Umbilical cord (tissue), 1 donor: ENCODE measurements at regions not wholly inside any gene's neighbourhood (a gene's known extent, or its start where the extent isn't known, plus 50 kb on each side); places are given as distances from the start of the nearest gene placed in this dataset.
"Not testable (repeated sequence)": the region's sequence is repeated elsewhere in the genome, so short reads cannot be mapped to it uniquely, and the experiment has no call there.

Experiments
- DNase-seq: peaks from one replicate; pipeline ENCODE4 v3.0.0-alpha.2; 2015; ENCODE audit warnings: low spot score

DNA sequence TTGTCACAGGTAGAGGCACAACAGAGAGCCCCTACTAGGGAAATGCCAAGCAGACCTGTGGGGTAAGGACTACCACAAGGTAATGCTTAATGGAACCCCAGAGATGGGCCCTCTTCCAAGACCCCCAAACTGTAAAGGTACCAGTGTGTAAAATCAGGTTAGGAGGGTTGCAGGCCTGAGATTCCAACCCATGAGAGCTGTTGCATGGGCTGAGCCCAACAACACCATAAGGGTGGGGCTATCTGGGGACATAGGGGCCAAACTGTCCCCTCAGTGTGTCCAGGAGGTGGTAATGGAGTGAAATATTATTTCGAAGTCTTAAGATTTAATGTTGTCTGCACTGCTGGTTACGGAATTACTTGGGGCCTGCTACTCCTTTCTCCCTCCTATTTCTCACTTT, 620.2 kb downstream of the ETNK1 start:
- DNase-seq: no peak

DNA sequence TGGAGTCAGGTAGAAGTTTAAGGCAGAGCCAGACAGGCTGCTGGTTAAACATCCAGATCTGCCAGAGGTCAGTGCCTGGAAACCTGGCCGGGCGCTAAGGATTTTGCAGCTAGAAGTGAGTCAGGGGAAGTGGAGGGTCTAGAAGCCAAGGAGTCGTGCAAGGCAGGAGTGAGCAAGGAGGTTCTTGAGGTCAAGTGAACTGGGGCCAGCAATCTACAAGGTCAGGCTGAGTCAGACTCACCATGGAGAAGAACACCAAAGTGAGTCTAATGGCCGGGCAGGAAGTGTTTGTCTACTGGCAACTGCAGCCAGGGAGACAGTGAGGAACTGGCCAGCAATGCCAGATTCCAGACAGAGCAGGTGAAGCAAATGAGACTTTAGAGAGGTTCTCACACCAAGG, 628.2 kb downstream of the ETNK1 start:
- no peak for DNase-seq

DNA sequence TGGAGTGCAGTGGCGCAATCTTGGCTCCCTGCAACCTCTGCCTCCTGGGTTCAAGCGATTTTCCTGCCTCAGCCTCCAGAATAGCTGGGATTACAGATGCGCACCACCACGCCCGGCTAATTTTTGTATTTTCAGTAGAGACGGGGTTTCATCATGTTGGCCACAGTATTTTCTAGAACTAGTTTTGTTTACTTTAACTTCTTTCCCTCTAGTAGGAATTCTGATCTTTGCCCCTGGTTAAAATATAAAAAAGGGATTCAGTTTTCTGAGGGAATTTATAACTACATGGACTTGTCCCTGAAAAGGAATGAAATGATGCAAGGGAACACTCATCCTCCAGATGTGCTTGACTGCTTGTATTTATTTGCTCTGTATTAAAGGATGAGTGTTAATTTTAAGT, 628.9 kb downstream of the ETNK1 start:
- DNase-seq: not testable (repeated sequence)

DNA sequence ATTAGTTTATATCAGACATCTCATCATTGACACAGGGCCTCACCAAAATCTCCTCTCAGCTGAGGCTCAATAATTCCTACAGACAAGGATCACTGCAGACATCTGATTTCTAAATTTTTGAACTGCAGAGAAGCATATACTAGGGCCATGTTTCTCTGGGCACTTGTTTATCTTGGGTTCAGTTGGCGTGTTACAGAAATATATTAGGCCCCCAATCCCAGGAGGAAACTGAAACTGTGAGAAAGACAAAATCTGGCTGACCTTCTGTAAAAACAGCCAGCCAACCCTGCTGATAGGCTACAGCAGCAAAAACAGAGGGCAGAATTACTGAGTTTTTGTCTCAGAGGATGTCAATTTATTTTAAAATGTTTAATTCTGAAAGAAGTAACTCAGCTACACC, 634.6 kb downstream of the ETNK1 start:
- DNase-seq: peak; percentile 8

DNA sequence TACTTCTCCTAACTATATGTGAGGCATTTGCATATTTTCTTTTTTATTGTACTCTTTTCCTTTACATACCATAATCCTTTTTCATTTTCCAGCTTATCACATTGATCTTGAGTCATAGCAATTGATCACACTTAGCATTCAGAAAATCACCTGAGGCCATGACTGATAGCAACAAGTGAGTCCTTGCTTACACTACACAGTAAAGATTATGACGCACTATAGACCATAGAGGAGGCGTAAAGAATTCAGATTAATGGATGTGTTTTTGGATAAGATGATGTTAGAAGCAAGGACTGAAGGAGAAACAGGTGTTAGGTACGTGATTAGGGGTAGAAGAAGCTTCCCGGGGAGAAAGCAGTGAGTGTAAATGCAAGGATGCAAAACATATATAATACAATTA, 637.7 kb downstream of the ETNK1 start:
- no peak for DNase-seq

DNA sequence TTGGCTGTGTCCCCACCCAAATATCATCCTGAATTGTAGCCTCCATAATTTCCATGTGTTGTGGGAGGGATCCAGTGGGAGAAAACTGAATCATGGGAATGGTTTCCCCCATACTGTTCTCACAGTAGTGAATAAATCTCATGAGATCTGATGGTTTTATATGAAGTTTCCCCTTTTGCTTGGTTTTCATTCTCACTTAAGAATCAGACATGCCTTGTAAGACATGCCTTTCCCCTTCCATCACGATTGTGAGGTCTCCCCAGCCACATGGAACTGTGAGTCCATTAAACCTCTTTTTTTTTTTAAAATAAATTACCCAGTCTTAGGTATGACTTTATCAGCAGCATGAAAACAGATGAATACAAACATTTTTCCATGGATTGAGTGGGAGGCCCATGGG, 652.9 kb downstream of the ETNK1 start:
- no peak for DNase-seq

DNA sequence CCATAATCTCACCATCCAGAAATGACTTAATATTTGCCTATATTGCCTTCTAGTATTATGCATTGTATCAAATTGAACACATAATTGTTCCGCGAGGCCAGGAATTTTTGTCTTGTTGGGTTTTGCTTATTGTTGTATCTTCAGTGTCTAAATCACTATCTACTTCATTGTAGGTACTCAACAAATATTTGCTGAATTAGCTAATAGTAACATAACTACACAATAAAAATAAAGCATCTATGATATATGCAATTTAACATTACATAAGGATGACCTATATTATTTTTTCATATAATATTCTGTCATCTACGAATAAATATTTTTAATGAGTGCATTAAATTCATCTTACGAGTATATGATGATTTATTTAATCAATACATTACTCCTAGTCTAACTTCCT, 656.3 kb downstream of the ETNK1 start:
- DNase-seq: no peak

DNA sequence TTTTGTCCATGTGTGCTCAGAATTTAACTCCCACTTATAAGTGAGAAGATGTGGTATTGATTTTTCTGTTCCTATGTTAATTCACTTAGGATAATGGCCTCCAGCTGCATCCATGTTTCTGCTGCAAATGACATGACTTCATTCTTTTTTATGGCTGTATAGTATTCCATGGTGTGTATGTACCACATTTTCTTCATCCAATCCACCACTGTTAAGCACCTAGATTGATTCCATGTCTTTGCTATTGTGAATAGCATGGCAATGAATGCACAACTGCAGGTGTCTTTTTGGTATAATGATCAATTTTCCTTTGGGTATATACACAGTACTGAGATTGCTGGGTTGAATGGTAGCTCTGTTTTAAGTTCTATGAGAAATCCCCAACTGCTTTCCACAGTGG, 657.7 kb downstream of the ETNK1 start:
- DNase-seq: no peak

DNA sequence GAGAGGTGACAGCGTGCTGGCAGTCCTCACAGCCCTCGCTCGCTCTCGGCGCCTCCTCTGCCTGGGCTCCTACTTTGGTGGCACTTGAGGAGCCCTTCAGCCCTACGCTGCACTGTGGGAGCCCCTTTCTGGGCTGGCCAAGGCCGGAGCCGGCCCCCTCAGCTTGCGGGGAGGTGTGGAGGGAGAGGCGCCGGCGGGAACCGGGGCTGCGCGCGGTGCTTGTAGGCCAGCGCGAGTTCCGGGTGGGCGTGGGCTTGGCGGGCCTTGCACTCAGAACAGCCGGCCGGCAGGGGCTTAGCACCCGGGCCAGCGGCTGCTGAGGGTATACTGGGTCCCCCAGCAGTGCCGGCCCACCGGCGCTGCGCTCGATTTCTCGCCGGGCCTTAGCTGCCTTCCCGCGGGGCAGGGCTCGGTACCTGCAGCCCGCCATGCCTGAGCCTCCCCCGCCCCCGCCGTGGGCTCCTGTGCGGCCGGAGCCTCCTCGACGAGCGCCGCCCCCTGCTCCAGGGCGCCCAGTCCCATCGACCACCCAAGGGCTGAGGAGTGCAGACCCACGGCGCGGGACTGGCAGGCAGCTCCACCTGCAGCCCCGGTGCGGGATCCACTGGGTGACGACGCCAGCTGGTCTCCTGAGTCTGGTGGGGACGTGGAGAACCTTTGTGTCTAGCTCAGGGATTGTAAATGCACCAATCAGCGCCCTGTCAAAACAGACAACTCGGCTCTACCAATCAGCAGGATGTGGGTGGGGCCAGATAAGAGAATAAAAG, 661.0 kb downstream of the ETNK1 start:
- DNase-seq: not testable (repeated sequence)

DNA sequence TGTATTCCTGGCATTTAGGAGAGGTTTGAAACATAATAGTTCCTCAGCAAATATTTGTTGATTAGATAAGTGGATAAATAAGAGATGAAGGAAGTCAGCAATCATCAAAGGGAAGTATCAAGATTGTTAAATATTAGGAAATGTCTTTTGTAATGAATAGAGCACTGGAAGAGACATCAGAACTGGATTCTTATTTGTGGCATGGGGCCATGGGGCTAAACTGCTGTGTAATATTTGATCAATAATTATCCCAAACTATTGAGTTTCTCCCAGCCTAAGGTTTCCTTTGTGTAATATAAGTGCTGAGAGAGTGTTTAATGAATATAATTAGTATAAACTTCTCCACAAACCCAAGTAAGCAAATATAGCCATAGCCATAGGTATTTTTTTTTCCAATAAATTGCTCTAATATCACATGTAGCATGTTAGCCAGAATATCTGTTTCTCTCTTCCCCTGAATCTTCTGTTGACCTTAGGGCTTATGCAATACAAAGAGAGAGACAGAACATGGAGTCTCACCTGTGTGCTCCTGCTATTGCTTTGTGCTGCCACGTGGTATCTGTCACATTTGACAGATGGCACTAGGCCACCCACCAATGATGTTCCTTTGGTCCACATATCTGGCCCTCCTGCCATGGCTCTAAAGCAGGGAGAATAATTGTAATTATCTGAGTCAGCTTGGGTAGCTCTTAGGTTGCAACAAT, 658.7 kb downstream of the SOX5 start:
- DNase-seq: no peak

DNA sequence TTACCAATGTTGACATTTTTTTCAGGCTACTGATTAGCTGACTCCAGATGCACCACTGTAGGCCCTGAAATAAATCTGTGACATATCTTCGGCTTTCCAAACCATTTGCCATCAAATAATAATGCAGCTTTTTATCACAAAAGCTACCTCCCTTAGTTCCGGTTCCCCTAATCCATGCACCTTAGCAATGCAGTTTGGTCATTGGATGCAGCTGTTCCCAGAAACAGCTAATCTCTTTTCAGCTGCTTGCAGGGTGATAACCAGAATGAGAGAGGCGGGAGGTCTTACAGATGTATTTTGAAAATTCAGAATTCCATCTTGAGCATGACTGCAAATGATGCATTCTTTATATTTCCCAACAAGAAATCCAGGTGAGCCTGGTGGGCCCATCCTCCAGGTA, 646.2 kb downstream of the SOX5 start:
- no peak for DNase-seq

DNA sequence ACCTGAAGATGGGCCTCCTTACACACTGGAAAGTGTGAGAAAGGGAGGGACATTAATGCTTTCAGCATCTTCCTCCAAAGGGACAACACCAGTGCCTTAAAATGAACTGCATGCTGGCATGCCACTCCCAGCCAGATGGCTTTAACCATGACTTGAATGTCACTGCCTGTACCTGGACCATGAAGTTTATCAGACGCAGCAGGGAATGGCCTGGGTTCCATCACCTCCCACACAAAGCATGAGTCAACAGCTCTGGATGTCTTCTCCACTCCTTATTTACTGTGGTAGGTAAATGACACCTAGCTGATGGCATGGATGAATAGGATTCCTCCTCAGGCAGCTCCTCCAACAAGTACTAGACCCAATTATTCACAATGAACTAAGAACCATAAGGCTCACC, 645.6 kb downstream of the SOX5 start:
- DNase-seq: no peak

DNA sequence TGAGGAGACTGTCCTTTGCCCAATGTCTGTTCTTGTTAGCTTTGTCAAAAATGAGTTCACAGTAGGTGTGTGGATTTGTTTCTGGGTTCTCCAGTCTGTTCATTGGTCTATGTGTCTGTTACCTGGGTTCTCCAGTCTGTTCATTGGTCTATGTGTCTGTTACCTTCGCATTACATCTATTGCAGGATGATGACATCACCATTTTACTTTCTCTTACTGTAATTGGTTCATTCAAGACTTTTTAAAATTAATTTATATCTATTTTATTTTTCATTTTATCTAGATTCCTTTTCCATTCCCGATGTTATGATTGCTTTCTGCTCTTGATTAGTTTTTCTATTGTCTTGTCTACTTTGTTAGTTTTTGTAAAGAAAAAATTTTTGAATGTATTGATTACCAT, 615.5 kb downstream of the SOX5 start:
- no peak for DNase-seq

DNA sequence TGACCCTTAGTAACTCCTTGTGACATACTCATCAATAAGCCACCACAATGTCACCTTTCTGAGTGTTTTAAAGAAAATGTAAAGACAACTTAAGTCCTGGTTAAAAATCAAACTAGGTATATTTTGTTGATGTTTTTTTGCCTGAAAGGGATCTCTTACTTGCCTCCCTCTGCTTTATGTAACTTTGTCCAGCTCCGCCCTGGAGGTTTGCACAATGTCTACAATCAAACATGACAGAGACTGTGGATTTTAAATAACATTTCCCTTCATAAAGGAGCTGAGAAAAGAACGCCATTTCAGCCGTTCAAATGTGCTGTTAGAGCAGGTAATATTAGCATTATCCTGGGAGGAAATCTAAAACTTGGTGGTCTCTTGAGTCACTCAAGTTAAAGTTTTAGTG, 613.9 kb downstream of the SOX5 start:
- no peak for DNase-seq

DNA sequence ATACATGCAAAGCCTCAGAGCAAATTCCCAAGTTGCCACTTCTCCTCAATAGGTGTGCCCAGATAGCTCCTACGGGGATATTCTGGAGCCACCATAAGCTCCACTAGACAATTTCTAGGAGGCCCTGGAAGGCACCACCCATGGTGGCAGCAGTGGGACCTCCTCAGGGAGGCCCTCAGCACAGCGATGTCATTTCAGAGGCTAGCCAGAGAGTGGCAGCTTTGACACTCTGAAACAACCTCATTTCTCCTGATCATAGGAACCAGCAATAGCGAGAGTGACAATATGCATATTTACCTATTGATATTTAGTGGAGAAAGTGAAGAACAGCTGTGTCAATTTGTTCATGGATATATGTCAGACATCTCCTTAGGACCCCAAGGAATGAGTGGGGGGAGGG, 612.3 kb downstream of the SOX5 start:
- no peak for DNase-seq

DNA sequence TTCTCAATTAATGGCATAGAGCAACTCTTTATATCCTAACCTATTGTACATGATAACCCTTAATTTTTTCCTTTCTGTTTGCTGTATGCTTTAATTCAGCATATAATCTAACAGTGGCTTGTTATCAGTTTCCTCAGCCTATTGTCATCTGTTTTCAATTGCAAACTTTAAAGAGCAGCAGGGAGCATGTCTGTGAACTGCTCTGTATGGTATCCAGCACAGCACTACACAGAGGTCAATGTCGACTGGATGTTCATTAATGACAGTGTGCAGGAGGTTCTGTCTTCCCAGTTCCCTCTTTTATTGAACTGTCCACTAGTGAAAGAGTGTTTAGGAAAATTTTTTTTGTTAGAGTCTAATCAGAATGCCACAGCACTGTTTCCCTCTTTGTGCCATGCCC, 609.1 kb downstream of the SOX5 start:
- DNase-seq: no peak

DNA sequence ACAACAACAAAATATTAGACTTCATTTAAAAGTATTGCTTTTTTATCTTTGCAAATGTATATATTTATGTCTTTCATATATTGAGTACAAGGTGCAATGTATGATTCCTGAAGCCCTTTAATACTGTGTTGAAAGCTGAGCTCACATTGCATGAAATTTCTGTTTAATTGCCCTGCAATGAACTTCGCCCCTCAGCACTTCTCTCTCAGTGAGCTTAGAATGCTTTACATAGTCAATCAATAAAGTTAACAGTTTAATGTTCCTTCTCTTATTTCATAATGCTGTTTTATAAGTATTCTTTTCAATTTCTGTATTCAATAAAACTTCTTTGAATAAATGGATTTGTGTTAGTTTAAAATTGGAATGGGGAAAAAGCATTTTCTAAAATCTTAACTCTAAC, 607.1 kb downstream of the SOX5 start:
- no peak for DNase-seq

DNA sequence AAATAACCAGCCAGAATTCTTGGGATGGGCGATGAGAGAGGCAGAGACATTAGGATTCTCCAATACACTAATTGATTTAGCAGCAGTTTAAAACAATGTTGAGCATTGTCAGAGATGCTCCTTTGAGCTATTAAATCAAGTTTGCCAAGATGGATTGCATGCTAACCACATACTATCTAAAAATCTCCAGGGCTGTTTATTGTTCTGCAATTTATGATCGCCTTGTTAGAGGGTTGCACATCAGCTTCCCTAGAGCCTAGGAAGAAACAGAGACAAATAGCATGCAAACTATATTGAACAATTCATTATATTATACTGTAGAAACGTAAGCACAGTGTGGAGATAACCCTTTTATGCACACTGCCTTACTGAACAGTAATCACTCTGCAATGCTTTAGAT, 599.9 kb downstream of the SOX5 start:
- DNase-seq: no peak

DNA sequence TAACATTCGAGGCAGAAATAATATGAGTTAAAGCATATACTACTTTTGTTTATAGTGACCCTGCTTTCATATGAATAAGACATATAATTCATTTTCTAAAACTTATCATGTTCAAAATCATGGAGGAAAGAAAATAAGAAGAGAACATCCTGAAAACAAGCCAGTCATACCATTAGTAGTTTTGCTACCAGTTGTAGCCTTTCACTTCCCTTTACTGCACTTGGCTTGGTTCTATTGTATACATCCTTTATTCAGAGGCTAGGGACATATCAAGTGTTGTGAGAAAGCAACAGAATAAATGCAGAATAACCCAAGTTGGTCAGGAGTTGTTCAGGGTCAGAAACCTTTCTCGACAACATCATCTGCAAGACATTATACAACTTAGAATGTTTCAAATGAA, 598.7 kb downstream of the SOX5 start:
- DNase-seq: no peak

DNA sequence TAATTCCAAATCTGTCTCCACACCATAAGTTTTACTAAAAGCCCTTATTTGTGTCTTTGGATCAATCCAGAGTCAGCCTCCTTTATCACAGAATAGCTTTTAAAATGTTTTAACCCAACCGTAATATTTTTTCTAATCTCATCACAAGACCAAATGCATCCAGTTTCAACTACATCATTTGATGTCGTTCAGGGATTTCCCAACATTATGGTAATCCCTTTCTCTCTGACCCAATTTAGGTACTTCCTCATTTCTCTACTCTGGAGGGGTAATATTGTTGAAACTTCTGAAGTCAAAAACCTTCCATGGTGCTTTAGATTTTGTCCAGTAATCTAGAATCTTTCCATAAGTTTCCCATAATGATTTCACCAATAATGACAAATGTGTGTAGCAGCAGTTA, 596.8 kb downstream of the SOX5 start:
- no peak for DNase-seq

DNA sequence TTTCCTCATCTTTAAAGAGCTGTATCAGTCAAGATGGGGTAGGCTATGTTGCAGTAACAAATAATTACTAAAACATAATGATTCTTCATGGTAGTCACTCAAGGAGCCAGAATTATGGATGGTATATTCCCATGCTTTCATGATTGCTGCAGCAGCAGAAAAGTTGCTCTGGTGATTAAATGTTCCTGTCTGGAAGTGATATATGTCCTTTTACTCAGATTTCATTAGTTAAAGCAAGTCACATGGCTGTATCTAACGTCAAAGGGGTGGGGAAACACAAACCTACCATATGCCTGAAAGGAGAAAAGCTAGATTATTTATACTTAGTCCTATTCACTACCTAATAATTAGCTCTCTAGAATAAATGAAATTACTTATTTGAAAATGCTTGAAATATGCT, 594.7 kb downstream of the SOX5 start:
- DNase-seq: no peak

DNA sequence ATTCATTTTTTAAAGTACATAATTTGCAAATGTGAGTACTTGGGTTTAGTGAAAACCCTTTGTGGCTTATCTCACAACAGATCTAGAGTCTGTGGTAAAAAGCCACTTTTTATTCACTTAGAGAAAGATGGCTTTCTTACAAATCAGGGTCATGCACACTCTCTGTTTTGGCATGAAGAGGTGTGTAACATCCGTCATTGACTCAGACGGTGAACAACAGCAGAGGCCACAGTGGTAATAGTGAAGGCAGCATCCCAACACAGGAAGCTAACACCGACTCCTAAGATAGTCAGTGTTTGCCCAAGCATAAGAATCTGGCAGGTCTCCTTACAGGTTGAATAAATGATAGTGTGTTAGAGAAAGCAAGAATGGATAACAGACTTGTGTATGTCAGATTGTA, 593.0 kb downstream of the SOX5 start:
- DNase-seq: no peak

DNA sequence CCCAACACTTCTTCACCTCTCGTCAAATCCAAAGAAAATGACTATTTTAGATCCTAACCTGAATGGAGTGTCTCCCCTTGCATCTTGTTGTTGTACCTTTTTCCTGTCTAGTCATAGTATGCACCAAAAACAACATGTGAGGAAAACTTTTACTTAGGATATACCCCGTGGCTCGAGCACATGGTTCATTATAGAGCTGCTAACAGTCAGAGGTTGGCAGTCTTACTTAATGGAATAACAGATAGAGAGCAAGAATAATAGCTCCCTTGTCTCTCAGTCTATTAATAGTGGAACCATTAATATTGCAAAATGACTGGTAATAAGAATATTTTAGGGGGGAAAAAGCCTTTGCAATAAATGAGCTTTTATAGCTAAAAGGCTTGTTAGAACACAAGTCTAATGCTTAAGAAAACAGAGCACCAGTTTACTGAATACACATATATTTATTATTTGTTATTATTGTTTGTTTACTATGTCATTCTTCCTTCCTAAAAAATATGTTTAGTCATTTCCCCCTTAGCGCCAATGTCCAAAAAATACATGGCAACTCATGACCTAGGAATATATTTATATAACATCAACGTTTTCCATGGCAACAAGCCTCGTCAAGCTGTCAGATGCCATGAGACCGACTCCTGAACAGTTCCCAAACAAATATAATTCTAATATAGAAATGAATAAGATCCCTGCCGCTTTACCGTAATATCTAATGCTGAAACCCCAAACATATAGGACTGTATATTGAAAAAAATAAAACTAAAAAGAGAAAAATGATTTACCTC, 592.4 kb downstream of the SOX5 start:
- DNase-seq: no peak
